ENCODE measurements at regions not wholly inside any gene's neighbourhood (a gene's known extent, or its start where the extent isn't known, plus 50 kb on each side); places are given as distances from the start of the nearest gene placed in this dataset.
"Not testable (repeated sequence)": the region's sequence is repeated elsewhere in the genome, so short reads cannot be mapped to it uniquely, and the experiment has no call there.

- Histone ChIP-seq H3K27ac (ENCODE audit: extremely low read depth, low read depth, low read length) (peak overlapping the region; percentile 63), H2AFZ (ENCODE audit: low read depth, low read length) (peak overlapping the region; percentile 86), H3K9ac (ENCODE audit: insufficient read depth in 1 of 2, low read depth in 2 of 2, low read length in 2 of 2) (peak overlapping the region in 1 of 2 experiments; percentile 71; a peak in 3 of 4 replicates), H3K4me3 (peak overlapping the region; percentile 46), H3K79me2 (ENCODE audit: control insufficient read depth, insufficient read depth, low read length) (peaks cover 16% of the 10 kb centered on the region), H3K4me2 (ENCODE audit: insufficient read depth, low read length) (peak overlapping the region; percentile 83)
- 3% methylated on average over 16 of the region's 28 CpGs for WGBS (ENCODE audit: insufficient coverage, low coverage, missing lambda C conversion rate)
- H3K36me3 ChIP-seq (ENCODE audit: control insufficient read depth, insufficient read depth, low read length); H3K4me1 ChIP-seq (replicated peaks in 1 of 2; ENCODE audit: control insufficient read depth in 2 of 2, insufficient read depth in 2 of 2, low read length in 2 of 2); CTCF ChIA-PET (ENCODE audit: low intra/inter-chr PET ratio); H4K20me1 ChIP-seq (replicated peaks; ENCODE audit: control insufficient read depth, insufficient read depth, low read length); H3K27me3 ChIP-seq (ENCODE audit: control insufficient read depth in 2 of 2, insufficient read depth in 2 of 2, low read length in 2 of 2); H3K9me1 ChIP-seq (ENCODE audit: control insufficient read depth, insufficient read depth, low read length); intact Hi-C loops (cut with micrococcal nuclease); H3K9me3 ChIP-seq (replicated peaks; ENCODE audit: control insufficient read depth, insufficient read depth, low read depth, low read length); in situ Hi-C loops (cut with MboI); TF ChIP-seq ATF3 (CRISPR knock-in tag; conservative IDR thresholded peaks at IDR 0.05); NR2C1 (IDR thresholded peaks at IDR 0.05): not testable (repeated sequence)
- DNase-seq (ENCODE audit: extremely low read depth in 1 of 4, low spot score in 3 of 4) (peak; percentile 7 to 21 (median 12)), ATAC-seq (peak; percentile 92), FAIRE-seq (peak; percentile 26)
- POLR2A ChIA-PET, result interaction anchor here (1.3 kb wide), 1 partner anchor 14 kb away, joined by 5 read pairs; no protein-coding TSS in a partner anchor
- BruUV-seq (replicated peaks), result TSS peak; percentile 76
- TF ChIP-seq SOX6 (IDR thresholded peaks at IDR 0.05) (0 out of 2 replicates have a peak, but pooled peaks have one; percentile 21), ATF3 (IDR thresholded peaks at IDR 0.05) (peak; percentile 22; the same call in 1 of the 2 replicates), SMAD4 (CRISPR knock-in tag; conservative IDR thresholded peaks at IDR 0.05) (peak; percentile 36; the same call in 1 of the 2 replicates), EGR1 (conservative IDR thresholded peaks at IDR 0.05) (peak; percentile 47), EP400 (IDR thresholded peaks at IDR 0.05) (peak; percentile 71), TFAP4 (CRISPR knock-in tag; IDR thresholded peaks at IDR 0.05; ENCODE audit: borderline replicate concordance) (peak; percentile 54; the same call in 1 of the 2 replicates), POLR2A (conservative IDR thresholded peaks at IDR 0.05) (peak; percentile 72), YY1 (IDR thresholded peaks at IDR 0.05; ENCODE audit: borderline replicate concordance in 1 of 3, control insufficient read depth in 1 of 3, extremely low read depth in 1 of 3, insufficient read depth in 3 of 3, insufficient read length in 1 of 3, insufficient replicate concordance in 2 of 3, low read depth in 1 of 3, low read length in 2 of 3) (peak in 1 of 3 experiments; percentile 14), NFATC3 (IDR thresholded peaks at IDR 0.05) (0 out of 2 replicates have a peak, but pooled peaks have one; percentile 42), TRIM24 (IDR thresholded peaks at IDR 0.05) (peak in 1 of 2 experiments; percentile 25; a peak in 1 of 4 replicates), NR2C1 (tag; IDR thresholded peaks at IDR 0.05) (peak; percentile 15; the same call in 1 of the 2 replicates), ZSCAN29 (IDR thresholded peaks at IDR 0.05) (0 out of 2 replicates have a peak, but pooled peaks have one; percentile 16), NFRKB (IDR thresholded peaks at IDR 0.05; ENCODE audit: low read depth) (peak; percentile 91), PHF8 (IDR thresholded peaks at IDR 0.05; ENCODE audit: borderline replicate concordance, low read length) (peak; percentile 25; the same call in 1 of the 2 replicates), FOXK2 (conservative IDR thresholded peaks at IDR 0.05 in 1 of 2, IDR thresholded peaks at IDR 0.05 in 1 of 2; ENCODE audit: low read depth in 2 of 2) (peak; percentile 65 to 80; a peak in 3 of 4 replicates), RB1 (IDR thresholded peaks at IDR 0.05; ENCODE audit: low read depth) (0 out of 2 replicates have a peak, but pooled peaks have one; percentile 14), NRF1 (conservative IDR thresholded peaks at IDR 0.05 in 1 of 2, IDR thresholded peaks at IDR 0.05 in 1 of 2) (peak; percentile 35 to 45; a peak in 2 of 4 replicates)
Measured at GRCh38 chr18:55892862-55893813, 305.1 kb upstream of the TCF4 start.
